Peyer's patch (tissue), 4 donors: ENCODE measurements at regions not wholly inside any gene's neighbourhood (a gene's known extent, or its start where the extent isn't known, plus 50 kb on each side); places are given as distances from the start of the nearest gene placed in this dataset.

ENCODE experiments used
- CTCF ChIP-seq, 6 experiments: fragments of 450-650 bp in 4 of 6; fragments of 200-600 bp in 2 of 6; sonication (generic) in 1 of 6; IDR thresholded peaks; one replicate each; pipeline ENCODE4 v1.5.1; 2017 to 2019; ENCODE audit warnings: antibody characterized with exemption in 6 of 6, mild to moderate bottlenecking in 3 of 6, moderate library complexity in 1 of 6
- POLR2A ChIP-seq, 2 donors: fragments of 450-650 bp; IDR thresholded peaks; one replicate each; pipeline ENCODE4 v1.5.1; 2017; ENCODE audit warnings: antibody characterized with exemption in 2 of 2, mild to moderate bottlenecking in 2 of 2, moderate library complexity in 2 of 2

DNA sequence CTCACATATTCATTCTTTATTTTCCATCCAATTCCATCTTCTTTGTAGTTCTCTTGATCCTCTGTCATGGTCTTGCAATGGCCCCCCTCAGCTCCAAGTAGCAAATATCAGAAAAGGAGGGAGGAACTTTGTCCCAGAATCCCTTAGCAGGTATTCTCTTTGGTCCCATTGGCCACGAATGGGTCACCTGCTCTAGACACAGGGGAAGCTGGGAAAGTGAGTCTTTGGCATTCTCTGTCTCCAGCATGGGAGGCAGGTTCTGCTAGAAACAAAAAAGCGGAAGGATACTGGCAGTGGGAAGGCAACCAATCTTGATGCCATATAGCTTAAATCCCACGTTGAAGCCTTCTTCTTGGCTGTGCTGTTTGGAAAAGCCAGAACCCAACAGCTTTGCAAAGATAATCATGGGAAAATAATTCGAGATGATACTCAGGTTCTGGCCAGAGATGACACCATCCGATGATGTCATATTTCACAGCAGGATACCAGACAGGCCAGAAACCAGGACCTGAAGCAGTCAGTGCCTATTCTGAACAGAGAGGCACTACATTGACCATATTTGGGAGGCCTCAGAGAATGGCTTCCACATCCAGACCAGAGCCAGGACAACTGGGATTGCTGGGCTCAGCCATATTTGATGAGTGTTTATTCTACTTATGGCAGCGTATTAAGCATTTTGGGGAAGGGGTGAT, 110.4 kb upstream of the ATXN3L start:
- TF ChIP-seq CTCF (IDR thresholded peaks at IDR 0.05): no peak
- TF ChIP-seq POLR2A (IDR thresholded peaks at IDR 0.05): no peak
